ENCODE measurements at regions not wholly inside any gene's neighbourhood (a gene's known extent, or its start where the extent isn't known, plus 50 kb on each side); places are given as distances from the start of the nearest gene placed in this dataset.
A peak's percentile ranks its signal among the peaks of the same experiment; 100 is the strongest.
"Not testable (repeated sequence)": the region's sequence is repeated elsewhere in the genome, so short reads cannot be mapped to it uniquely, and the experiment has no call there.

- no peak for DNase-seq
Measured at GRCh38 chr6:150775415-150776203, 89.9 kb upstream of the MTHFD1L start.

- DNase-seq: no peak
Measured at GRCh38 chr6:150777736-150778135, 87.8 kb upstream of the MTHFD1L start.

GRCh38 chr6:150783813-150784212, 81.7 kb upstream of the MTHFD1L start:
- DNase-seq: no peak

- DNase-seq: no peak
Measured at GRCh38 chr6:150787429-150787828, 78.1 kb upstream of the MTHFD1L start.

GRCh38 chr6:150788089-150788488, 77.4 kb upstream of the MTHFD1L start:
- no peak for DNase-seq

- DNase-seq: not testable (repeated sequence)
Measured at GRCh38 chr6:150789906-150790305, 75.6 kb upstream of the MTHFD1L start.

GRCh38 chr6:150791717-150792116, 73.8 kb upstream of the MTHFD1L start:
- no peak for DNase-seq

- DNase-seq: no peak
Measured at GRCh38 chr6:150797949-150798348, 67.6 kb upstream of the MTHFD1L start.

- DNase-seq: no peak
Measured at GRCh38 chr6:150799276-150799805, 66.2 kb upstream of the MTHFD1L start.

GRCh38 chr6:150800674-150801314, 64.7 kb upstream of the MTHFD1L start:
- no peak for DNase-seq

- DNase-seq: no peak
Measured at GRCh38 chr6:150806790-150807189, 58.7 kb upstream of the MTHFD1L start.

- peak; percentile 42 to 51 for DNase-seq
Measured at GRCh38 chr6:150813319-150813992, 52.0 kb upstream of the MTHFD1L start.

- DNase-seq: no peak
Measured at GRCh38 chr6:150813993-150814359, 51.5 kb upstream of the MTHFD1L start.
